ENCODE measurements at regions not wholly inside any gene's neighbourhood (a gene's known extent, or its start where the extent isn't known, plus 50 kb on each side); places are given as distances from the start of the nearest gene placed in this dataset.
"Not testable (repeated sequence)": the region's sequence is repeated elsewhere in the genome, so short reads cannot be mapped to it uniquely, and the experiment has no call there.

- no peak for DNase-seq
Measured at GRCh38 chr1:184851822-184852746, 97.4 kb upstream of the EDEM3 start.

GRCh38 chr1:184843732-184844495 lies 89.3 kb upstream of the EDEM3 start:
- no peak for DNase-seq

GRCh38 chr1:184840596-184840995 lies 85.9 kb upstream of the EDEM3 start:
- no peak for DNase-seq

- DNase-seq = no peak
Measured at GRCh38 chr1:184838504-184838951, 83.9 kb upstream of the EDEM3 start.

GRCh38 chr1:184836934-184837895 lies 82.6 kb upstream of the EDEM3 start:
- DNase-seq = no peak

DNA sequence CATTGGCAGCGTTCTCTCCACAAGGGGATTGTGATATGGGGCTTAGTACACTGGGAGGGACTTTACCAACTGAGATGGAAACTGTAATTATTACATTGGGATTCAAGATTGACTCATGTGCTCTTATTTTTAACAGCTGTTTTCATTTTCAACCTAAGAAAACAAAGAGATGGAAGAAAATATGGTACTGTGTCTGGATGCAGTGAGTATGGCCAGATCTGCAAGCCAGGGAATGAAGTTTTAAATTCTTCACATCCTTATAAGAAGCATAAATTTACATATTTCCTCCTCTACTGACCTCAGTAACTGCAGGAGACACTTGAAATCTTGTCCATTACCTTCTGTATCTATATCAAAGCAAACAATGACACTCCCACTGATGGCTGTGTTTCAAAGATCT lies 81.5 kb upstream of the EDEM3 start:
- DNase-seq = no peak

DNA sequence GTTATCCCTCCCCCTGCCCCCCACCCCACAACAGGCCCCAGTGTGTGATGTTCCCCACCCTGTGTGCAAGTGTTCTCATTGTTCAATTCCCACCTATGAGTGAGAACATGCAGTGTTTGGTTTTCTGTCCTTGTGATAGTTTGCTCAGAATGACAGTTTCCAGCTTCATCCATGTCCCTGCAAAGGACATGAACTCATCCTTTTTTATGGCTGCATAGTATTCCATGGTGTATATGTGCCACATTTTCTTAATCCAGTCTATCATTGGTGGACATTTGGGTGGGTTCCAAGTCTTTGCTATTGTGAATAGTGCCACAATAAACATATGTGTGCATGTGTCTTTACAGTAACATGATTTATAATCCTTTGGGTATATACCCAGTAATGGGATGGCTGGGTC lies 79.3 kb upstream of the EDEM3 start:
- DNase-seq = not testable (repeated sequence)

GRCh38 chr1:184832517-184832916 lies 77.9 kb upstream of the EDEM3 start:
- no peak for DNase-seq

DNA sequence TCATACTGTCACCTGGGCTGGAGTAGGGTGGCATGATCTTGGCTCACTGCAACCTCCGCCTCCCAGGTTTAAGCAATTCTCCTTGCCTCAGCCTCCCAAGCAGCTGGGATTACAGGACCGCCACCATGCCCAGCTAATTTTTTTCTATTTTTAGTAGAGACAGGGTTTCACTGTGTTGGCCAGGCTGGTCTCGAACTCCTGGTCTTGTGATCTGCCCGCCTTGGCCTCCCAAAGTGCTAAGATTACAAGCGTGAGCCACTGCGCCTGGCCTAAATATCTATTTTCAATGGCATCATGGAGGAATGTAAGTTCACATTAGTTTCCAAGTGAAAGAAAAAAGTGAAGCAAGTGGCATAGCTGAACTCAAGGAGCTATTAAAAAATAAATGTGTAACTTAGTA lies 74.8 kb upstream of the EDEM3 start:
- not testable (repeated sequence) for DNase-seq

GRCh38 chr1:184828369-184828717 lies 73.7 kb upstream of the EDEM3 start:
- no peak for DNase-seq

DNA sequence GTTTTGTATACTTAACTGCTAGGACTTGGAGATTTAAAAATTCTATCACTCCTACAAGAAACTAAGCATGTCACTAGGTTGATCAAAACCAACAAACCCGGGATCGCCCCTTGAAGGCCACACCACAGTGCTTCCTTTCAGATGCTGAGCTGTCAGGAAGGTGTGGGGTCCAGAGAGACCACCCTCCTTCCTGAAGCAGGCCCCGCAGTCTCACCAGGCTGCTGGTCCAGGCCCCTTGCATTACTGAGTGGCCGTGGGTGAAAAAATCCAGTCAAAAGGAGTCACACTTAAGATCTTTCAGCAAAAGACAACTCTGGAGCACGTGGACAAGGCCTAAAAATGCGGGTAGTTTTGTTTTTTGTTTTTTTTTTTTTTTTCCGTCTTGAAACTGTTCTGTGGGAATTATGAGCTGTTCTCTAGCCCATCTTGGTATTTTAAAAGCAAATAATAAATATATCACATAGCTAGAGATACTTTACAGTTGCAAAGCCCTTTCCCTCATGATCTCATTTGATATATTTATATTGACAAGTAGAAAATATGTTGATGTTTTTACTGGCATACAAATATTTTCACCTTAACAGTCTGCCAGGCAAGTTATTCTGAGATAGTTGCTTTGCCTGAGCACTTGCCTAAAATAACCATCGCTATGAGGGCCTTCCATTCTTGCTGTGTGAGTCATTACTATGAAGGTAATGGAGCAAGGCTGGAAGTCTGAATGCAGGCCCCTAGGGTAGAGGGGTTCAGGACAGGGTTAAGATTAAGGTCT lies 73.1 kb upstream of the EDEM3 start:
- no peak for DNase-seq

DNA sequence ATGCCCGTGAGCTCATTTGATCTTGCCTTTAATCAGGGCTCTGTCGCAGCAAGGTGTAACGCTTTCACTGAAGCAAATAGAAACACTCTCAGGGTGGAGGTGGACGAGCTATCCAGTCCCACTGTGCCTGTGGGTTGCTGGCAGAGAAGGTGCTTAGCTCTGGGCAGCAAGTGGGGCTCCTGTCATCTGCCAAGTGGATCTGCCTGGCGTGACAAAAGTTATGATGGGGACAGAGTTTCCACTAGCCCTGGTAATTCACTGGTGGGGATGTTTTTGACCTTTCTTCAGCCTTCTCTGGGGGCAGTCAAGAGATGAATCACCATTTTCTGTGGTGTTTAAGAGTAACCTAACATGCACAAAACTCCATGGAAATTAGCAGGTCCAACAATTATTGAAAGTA lies 71.3 kb upstream of the EDEM3 start:
- no peak for DNase-seq

DNA sequence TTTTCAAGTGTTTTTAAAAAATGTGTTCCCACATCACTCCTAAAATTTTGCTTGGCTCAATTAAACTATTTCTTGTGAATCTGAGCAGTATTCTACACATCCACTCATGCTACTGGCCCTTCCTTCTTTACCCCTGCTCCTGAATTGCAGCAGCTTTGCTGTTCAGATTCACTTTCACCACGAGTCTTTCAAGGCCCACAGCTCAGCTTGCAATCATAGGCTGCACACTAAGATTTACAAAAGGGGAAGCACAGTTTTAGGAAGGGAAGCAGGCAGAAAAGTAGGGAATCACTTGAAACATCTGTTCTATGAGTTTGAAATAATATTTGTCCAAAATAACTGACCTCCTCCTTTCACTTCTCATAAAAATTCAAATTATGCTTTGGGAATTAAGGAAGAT lies 70.9 kb upstream of the EDEM3 start:
- DNase-seq = no peak

DNA sequence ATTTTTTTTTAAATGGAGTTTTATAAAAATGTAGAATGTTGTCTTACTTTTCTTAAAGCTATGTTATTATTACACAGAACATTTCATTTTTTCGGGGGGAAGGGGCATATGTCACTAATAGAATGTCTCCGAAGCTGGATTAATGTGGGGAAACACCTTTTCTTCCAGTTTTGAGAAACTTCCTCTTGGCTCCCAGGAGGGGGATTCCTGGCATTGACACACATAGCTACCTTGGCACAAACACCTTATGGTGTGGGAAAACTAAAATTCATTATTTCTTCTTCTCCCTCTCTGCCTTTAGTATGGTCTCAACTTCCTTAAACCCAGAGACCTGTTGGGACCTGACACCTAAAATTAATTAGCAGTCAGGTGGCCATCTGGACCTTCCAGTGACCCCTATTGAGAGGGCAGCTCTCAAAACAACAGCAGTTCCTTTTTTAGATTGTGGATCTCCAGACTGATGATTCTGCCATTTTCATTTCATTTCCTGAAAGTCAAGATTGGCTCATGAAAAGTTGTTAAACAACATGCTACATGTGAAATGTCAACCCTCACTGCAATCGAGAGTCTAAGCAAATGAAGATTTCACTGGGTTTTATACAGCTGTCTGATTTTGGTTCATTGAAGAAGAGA lies 70.1 kb upstream of the EDEM3 start:
- no peak for DNase-seq

- DNase-seq = no peak
Measured at GRCh38 chr1:184823080-184823479, 68.4 kb upstream of the EDEM3 start.

DNA sequence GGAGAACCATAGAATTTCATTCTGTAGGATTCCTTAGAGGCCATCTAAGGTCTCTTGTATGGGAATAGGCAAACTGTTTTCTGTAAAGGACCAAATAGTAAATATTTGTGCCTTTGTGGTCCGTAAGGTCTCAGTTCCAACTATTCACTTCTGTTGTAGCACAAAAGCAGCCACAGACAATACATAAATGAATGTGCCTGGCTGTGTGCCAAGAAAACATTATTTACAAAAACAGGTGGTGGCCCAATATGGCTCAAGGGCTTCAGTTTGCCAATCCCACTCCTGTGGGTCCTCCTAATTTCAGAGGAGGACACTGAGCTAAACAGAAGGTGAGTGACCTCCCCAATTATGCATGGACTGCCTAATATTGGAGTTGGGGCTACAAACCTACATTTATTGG lies 67.6 kb upstream of the EDEM3 start:
- no peak for DNase-seq

DNA sequence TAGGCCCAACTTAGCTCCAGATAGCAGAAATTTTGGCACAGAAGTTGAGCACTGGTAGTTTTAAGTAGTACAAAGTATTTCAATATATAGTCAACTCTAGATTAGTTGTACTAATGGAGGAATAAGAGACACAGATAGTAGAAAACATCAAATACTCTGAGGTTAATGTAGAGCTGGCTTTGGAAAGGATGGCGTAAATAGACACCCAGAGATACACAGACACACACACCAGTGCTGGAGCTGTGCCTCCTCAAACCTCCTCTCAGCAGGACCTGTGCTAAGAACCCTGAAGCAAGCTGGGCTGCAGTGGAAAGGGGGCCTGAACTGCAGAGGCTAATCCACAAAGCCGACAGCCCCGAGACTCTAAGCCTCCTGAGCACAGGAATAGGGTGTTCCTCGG lies 67.0 kb upstream of the EDEM3 start:
- no peak for DNase-seq

DNA sequence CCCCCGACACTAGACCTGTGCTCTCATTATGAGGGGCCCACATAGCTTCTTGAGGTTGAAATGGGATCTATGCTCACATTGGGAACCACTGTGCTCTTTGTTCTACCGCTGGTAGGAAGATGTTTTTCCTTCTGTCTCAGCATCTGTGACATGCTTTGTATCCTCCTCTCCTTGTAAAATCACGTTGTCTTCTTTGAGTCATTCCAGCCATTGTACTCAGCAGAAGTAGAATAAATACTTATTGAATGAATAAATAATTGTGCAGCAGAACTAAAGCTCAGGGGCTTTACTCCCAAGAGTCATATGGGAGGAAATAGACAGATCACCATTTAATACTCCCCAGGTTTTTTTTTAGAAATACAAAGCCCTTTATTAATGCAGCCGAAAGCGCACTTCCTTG lies 66.3 kb upstream of the EDEM3 start:
- DNase-seq = no peak

DNA sequence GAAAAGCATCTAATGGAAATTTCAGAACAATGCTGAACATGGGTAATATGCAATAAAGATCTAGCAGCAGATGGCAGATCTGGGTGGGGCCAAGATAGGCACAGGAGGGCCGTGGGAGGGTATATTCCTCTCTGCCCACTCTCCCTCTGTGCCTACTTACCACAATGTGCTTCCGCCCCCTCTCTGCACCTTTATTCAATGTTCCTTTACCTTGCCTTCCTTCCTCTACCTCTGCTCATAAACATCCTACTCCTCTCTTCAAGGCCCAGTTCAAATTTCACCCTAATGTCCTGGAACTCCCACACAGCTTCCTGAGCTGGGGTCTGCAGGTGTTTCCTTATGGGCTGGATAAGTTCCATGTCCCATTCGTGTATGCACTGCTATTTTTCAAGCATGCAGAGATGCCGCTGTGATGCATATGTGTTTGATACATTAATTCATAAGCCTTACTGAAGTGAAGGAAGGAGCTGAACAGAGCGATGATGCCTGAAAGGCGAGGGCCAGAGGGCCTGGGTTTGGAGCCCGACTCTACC lies 65.6 kb upstream of the EDEM3 start:
- DNase-seq = no peak

DNA sequence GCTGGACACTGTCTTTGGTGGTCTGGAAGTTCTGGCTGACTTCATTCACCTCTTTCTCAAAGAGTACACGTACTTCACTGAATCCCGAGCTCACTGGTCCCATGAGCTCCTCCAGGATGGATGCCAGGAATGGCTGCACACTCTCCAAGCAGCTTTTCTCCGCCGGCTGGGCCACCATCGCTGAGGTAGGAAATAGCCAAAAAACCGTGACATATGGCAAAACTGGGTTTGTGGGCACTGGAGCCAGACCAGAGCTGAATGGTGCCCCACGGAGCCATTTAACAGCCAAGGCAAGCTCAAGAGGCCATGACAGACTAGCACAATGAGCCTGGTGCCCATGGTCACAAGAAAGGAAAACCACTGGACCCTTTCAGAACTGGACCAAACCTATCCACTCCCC lies 64.0 kb upstream of the EDEM3 start:
- DNase-seq = no peak

- not testable (repeated sequence) for DNase-seq
Measured at GRCh38 chr1:184817003-184817402, 62.3 kb upstream of the EDEM3 start.

Data from retina (tissue), 1 donor.